SJCRH30 (cell line): ENCODE measurements at regions not wholly inside any gene's neighbourhood (a gene's known extent, or its start where the extent isn't known, plus 50 kb on each side); places are given as distances from the start of the nearest gene placed in this dataset.
A peak's percentile ranks its signal among the peaks of the same experiment; 100 is the strongest.

Experiments
- DNase-seq, 2 experiments: peaks; one replicate each; pipeline ENCODE4 v3.0.0-alpha.2; 2015 to 2020
- H3K27ac ChIP-seq: fragments of 250-450 bp; sonication (Bioruptor Pico); 2 replicates; pipeline ENCODE4 v1.5.1; 2020; ENCODE audit warnings: mild to moderate bottlenecking, moderate library complexity
- H3K27me3 ChIP-seq: fragments of 250-450 bp; sonication (Bioruptor Pico); 2 replicates; pipeline ENCODE4 v1.5.1; 2020; ENCODE audit warnings: mild to moderate bottlenecking, moderate library complexity
- H3K36me3 ChIP-seq: fragments of 250-450 bp; sonication (Bioruptor Pico); 2 replicates; pipeline ENCODE4 v1.5.1; 2020; ENCODE audit warnings: mild to moderate bottlenecking, moderate library complexity
- H3K4me1 ChIP-seq: fragments of 250-450 bp; sonication (Bioruptor Pico); 2 replicates; pipeline ENCODE4 v1.5.1; 2020; ENCODE audit warnings: mild to moderate bottlenecking, moderate library complexity
- H3K4me3 ChIP-seq: fragments of 250-450 bp; sonication (Bioruptor Pico); 2 replicates; pipeline ENCODE4 v1.5.1; 2020; ENCODE audit warnings: mild to moderate bottlenecking, moderate library complexity
- H3K9me3 ChIP-seq: fragments of 250-450 bp; sonication (Bioruptor Pico); replicated peaks from 2 replicates; pipeline ENCODE4 v1.5.1; 2020; ENCODE audit warnings: mild to moderate bottlenecking, moderate library complexity

DNA sequence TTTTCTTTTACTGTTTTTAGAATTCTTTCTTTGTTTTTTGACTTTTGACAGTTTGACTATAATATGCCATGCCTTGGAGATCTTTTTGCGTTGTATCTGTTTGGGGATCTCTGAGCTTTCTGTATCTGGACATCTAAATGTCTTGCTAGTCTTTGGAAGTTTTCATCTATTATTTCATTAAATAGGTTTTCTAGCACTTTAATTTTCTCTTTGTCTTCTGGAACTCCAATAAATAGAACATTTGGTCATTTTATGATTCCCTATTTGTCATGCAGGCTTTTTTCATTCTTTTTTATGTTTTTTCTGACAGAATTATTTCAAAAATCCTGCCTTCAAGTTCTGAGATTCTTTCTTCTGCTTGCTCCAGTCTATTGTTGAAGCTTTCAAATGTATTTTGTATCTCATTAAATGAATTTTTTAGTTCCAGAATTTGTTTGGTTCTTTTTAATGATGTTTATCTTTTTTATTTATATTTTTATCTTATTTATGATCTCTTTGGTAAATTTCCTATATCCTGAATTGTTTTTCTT, 201.4 kb downstream of the CHD9NB start:
- no peaks in the 10 kb centered on the region for H3K27me3 ChIP-seq
- H3K27ac ChIP-seq = no peak overlapping the region
- DNase-seq = no peak
- H3K4me3 ChIP-seq = no peak overlapping the region
- H3K4me1 ChIP-seq = no peaks in the 10 kb centered on the region
- no peaks in the 10 kb centered on the region for H3K36me3 ChIP-seq
- H3K9me3 ChIP-seq = no peaks in the 10 kb centered on the region

DNA sequence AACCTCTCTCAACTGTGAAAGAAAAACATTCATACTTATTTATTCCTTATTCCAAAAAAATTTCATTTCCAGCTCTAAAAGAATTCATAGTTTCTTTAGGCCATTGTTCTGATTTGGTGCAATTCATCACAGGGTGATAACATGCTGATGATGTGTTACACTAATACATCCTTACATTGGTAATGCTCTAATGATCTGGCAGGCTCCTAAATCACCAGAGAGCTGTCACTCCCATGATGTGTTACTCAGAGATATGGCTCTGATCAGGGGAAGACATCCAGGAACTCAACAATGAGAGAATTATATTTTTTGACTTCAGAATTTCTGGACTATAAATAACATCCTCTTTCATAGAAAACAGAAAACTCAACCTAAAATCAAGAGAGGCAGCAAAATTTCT, 209.3 kb downstream of the CHD9NB start:
- DNase-seq = no peak
- Histone ChIP-seq H3K9me3 (no peaks in the 10 kb centered on the region), H3K4me1 (no peaks in the 10 kb centered on the region), H3K4me3 (no peak overlapping the region), H3K27ac (no peak overlapping the region), H3K27me3 (no peaks in the 10 kb centered on the region), H3K36me3 (no peaks in the 10 kb centered on the region)

DNA sequence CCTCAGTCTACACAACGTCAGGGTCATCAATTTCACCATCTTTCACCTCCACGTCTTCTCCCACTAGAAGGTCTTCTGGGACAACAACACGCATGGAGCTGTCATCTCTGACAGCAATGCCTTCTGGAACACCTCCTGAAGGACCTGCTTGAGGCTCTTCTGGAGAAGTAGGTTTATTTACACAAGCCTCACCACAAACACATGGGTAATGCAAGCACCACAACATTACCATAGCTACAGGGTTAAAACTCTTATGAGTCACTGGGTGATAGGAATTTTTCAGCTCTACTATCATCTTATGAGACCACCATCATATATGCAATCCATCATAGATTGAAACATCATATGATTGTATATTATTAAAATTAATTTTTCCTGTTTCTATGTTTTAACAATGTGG, 215.4 kb downstream of the CHD9NB start:
- Histone ChIP-seq H3K4me3 (no peak overlapping the region), H3K36me3 (no peaks in the 10 kb centered on the region), H3K27ac (no peak overlapping the region), H3K9me3 (no peaks in the 10 kb centered on the region), H3K4me1 (no peaks in the 10 kb centered on the region), H3K27me3 (no peaks in the 10 kb centered on the region)
- peak in 1 of 2 experiments; percentile 7 for DNase-seq

DNA sequence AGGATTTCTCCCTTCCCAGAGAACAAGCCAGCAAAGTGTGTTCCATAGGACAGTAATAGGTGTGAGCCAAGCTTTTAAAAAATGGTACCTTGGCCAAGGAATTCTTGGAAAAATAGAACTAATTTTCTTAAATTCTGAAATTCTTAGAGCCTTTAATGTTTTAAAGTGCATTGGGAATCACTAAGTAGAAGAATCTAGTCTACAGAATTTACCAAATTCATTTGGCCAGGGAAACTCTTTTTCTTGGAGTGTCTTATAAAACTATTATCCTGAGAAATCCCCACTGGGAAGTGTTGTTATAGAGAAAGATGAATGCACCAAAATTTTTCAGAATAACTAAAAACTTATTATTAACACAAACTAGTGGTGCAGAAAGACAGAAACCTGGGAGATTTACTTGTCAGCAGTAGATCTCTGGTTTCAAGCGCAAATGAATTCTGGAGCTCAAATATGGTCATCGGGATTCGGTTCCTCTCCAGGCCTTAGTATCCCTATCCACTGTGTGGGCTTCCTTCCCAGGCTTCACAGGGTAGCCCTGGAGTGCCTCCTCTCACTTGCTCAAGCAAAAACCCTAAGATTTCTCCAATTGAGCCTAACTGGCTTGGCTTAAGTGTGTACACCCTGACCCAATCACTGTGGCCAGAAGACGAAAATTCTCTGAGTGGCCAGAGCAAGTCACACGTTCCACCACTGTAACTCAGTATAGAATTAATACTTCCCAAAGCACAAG, 217.8 kb downstream of the CHD9NB start:
- no peak overlapping the region for H3K4me3 ChIP-seq
- H3K9me3 ChIP-seq = no peaks in the 10 kb centered on the region
- H3K4me1 ChIP-seq = no peaks in the 10 kb centered on the region
- no peak for DNase-seq
- no peaks in the 10 kb centered on the region for H3K27me3 ChIP-seq
- H3K27ac ChIP-seq = no peak overlapping the region
- no peaks in the 10 kb centered on the region for H3K36me3 ChIP-seq

DNA sequence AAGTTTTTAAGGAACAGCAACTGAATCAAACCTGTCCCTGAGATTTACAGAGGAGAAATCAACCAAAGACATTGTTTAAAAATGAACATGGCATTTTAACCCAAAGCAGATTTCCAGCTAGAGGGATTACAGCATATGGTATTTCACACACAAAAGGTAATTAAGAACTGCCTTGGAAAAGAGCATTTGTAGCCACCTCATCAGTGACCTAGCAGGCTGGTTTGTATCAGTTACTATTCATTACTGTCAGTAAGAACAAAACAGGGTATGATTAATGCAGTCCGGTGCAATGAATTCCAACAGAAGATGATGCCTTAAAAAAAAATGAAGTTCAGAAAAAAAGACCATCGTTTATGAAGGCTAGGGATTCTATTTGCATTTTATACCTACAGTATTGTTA, 219.9 kb downstream of the CHD9NB start:
- H3K27ac ChIP-seq = no peak overlapping the region
- DNase-seq = no peak
- no peak overlapping the region for H3K4me3 ChIP-seq
- no peaks in the 10 kb centered on the region for H3K9me3 ChIP-seq
- no peaks in the 10 kb centered on the region for H3K36me3 ChIP-seq
- H3K4me1 ChIP-seq = no peaks in the 10 kb centered on the region
- no peaks in the 10 kb centered on the region for H3K27me3 ChIP-seq

DNA sequence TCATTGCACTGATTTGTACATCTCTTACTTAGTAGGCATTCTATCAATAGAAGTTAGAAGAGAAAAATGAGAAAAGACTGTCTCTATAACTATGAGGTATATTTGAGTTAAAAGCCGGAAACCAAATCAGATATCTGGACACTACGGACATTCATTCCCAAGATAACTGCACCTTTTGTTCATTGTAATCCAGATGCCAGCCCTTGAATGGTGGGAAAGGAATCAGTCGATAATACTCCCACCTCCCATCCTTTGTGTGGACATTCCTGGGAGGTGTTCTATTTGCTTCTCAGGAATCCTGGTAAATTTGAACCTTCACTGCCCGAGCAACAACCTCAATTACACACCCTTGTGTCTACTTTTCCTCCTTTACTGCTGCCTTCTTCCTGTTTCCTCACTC, 225.2 kb downstream of the CHD9NB start:
- H3K27ac ChIP-seq = no peak overlapping the region
- H3K27me3 ChIP-seq = no peaks in the 10 kb centered on the region
- H3K9me3 ChIP-seq = no peaks in the 10 kb centered on the region
- peaks cover 5% of the 10 kb centered on the region; the same call in 1 of the 2 replicates for H3K4me1 ChIP-seq
- no peaks in the 10 kb centered on the region for H3K36me3 ChIP-seq
- H3K4me3 ChIP-seq = no peak overlapping the region
- DNase-seq = no peak

DNA sequence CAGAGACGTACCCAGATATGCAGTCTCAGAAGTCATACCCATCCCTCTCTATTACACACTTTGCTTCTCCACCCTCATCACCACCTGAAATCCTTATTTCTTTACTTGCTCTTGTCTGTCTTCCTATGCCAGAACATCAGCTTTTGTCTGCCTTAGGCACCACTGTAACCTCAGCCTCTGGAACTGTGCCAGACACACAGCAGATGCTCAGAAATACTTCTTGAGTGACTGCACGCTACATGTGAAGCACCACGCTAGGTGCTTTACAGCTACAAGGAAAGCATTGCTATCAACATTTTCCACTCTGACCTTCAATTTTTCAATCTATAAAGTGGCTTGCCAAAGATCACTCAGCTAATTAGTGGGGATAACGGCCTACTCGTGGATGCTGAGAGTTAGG, 226.8 kb downstream of the CHD9NB start:
- Histone ChIP-seq H3K36me3 (no peaks in the 10 kb centered on the region), H3K27me3 (no peaks in the 10 kb centered on the region), H3K9me3 (no peaks in the 10 kb centered on the region), H3K27ac (no peak overlapping the region), H3K4me3 (no peak overlapping the region), H3K4me1 (peaks cover 5% of the 10 kb centered on the region; the same call in 1 of the 2 replicates)
- peak; percentile 53 to 60 for DNase-seq

DNA sequence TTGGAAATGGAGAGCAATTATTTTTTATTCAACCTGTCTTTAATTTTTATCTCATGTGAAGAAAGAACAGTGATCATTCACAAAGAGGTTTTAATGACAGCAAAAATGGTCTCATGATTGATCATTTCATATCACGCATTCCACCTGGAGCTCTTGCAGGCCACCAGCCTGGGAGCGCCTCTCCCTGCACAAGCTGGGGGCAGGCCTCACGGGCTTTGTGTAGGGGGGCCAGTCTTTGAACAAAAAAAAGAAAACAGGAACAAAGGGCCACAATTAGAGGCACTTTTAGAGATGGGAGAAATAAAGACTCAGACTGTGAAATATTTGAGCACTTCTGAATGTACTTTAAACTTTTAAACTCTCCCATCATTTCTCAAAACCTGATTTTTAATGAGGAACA, 232.9 kb downstream of the CHD9NB start:
- H3K27me3 ChIP-seq = no peaks in the 10 kb centered on the region
- H3K36me3 ChIP-seq = no peaks in the 10 kb centered on the region
- DNase-seq = no peak
- H3K9me3 ChIP-seq = no peaks in the 10 kb centered on the region
- H3K27ac ChIP-seq = no peak overlapping the region
- no peaks in the 10 kb centered on the region for H3K4me1 ChIP-seq
- no peak overlapping the region for H3K4me3 ChIP-seq

DNA sequence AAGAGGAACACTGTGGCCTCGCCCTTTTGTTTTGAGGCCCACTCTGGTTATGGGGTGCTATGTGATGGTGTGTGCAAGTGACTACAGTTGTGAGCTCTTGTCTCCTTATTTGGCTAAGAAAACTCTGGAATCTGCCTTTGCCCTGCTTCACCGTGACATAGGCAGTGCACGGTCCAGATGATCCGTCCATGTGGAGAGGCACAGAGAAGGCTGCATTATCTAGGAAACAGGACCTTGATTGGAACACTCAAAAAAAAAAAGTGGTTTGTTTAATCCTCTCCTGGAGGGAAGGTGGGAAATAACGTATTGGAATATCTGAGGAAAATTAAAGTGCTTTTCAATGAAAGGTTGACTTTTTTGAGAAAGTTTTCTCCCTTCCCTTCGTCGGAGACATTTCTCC, 233.3 kb downstream of the CHD9NB start:
- no peaks in the 10 kb centered on the region for H3K27me3 ChIP-seq
- H3K27ac ChIP-seq = no peak overlapping the region
- no peak overlapping the region for H3K4me3 ChIP-seq
- H3K4me1 ChIP-seq = no peaks in the 10 kb centered on the region
- no peaks in the 10 kb centered on the region for H3K9me3 ChIP-seq
- H3K36me3 ChIP-seq = no peaks in the 10 kb centered on the region
- no peak for DNase-seq

DNA sequence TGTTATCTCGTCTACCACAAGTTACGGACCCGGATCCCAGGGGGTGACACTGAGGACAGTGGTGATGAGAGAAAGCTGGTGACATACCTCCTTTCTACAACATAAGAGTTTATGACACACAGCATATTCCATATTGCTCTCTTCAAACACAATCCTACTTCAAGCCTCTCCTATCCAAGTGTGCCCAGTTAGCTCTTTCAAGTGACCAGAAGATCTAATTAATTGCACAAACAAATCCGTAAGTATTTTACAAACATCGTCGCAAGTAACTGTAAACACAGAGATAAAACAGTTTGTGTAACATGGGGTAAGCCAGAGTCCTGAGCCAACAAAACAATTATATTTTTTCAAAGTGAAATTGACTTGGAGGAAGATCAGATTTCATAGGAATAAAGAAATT, 235.0 kb downstream of the CHD9NB start:
- no peak for DNase-seq
- Histone ChIP-seq H3K27me3 (no peaks in the 10 kb centered on the region), H3K36me3 (no peaks in the 10 kb centered on the region), H3K9me3 (no peaks in the 10 kb centered on the region), H3K4me3 (no peak overlapping the region), H3K4me1 (no peaks in the 10 kb centered on the region; the same call in 1 of the 2 replicates), H3K27ac (no peak overlapping the region)

DNA sequence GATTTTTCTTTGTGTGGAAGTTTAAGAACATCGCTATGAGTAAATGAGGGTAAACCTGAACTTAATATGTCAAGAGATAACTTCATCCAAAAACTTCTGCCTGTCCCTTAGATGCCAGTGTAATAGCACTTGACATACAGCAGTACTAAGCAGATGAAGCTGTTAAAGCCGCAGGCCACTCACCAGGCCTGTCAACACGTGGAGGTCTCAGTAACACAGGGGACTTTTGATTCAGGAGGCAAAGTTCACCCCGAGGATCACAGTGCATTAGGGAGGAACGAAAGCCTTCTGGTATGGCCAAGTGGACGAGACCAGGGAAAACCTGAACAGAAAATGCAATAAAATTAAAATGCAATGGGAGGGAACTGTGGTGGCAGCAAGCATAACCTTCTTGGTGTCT, 235.7 kb downstream of the CHD9NB start:
- no peak for DNase-seq
- Histone ChIP-seq H3K4me1 (no peaks in the 10 kb centered on the region; the same call in 1 of the 2 replicates), H3K36me3 (no peaks in the 10 kb centered on the region), H3K4me3 (no peak overlapping the region), H3K27ac (no peak overlapping the region), H3K9me3 (0 out of 2 replicates have a peak, but pooled peaks cover 2% of the 10 kb centered on the region), H3K27me3 (no peaks in the 10 kb centered on the region)

DNA sequence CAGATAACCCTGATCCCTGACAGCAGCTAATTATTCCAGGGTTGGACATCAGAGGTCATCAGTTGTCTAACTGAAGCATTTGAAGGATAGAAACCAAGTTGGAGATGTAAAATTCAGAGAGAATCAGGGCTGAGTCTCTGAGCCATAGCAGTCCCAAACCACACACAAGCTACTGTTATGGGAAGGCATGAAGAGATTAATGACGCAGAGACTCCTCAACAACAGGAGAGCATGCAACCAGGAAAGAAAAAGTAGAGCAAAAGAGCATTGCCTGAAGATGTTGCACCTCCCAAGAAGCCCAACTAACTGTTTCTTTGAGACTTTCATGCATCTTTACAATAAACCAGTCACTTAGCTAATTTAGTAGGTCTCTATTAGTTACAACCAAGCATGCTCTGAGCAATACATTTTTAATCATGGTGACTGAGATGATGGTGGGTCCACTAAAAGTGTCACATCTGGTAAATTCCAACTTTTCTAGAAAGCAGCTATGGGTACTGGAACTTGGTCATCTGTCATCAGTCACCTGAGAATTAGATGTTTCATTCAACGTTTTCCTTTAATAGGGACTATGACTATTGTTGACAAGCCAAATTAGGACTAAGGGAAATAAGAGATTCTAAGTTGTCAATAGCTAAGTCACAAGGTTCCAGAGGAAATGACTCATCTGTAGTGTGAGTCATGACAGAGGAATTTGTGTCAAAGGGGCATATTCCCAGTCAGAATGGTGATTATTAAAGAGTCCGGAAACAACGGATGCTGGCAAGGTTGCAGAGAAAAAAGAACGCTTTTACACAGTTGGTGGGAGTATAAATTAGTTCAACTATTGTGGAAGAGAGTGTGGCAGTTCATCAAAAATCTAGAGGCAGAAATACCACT, 239.8 kb downstream of the CHD9NB start:
- Histone ChIP-seq H3K27me3 (no peaks in the 10 kb centered on the region), H3K36me3 (no peaks in the 10 kb centered on the region), H3K4me3 (no peak overlapping the region), H3K4me1 (no peaks in the 10 kb centered on the region; the same call in 1 of the 2 replicates), H3K9me3 (0 out of 2 replicates have a peak, but pooled peaks cover 2% of the 10 kb centered on the region), H3K27ac (no peak overlapping the region)
- peak in 1 of 2 experiments; percentile 29 for DNase-seq

DNA sequence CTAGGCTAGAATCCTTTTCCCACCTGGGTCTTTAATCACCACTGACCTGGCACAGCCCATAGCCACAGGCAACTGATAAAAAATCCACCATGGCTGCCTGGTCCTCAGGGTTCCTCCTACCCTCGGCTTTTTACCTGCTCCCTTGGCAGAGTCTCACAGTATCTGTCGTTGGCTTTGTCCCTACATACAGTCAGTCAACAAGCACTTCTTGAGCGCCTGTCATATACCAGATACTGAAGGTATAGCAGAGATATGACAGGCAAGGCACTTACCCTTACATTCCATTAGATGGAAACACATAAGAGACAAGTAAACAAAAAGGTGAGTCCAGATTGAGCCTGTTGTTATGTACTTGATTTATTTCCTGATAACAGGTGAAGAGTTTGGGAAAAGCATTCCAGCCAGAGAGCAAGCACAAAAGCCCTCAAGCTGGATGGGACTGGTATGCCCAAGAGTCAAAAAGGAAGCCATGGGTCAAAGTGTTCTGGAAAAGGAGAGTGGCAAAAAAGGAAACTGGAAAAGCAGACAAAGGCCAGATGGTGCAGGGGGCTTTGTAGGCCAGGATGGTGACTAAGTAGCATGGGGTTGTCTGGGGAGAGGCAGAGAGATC, 247.0 kb downstream of the CHD9NB start:
- no peak overlapping the region for H3K4me3 ChIP-seq

DNA sequence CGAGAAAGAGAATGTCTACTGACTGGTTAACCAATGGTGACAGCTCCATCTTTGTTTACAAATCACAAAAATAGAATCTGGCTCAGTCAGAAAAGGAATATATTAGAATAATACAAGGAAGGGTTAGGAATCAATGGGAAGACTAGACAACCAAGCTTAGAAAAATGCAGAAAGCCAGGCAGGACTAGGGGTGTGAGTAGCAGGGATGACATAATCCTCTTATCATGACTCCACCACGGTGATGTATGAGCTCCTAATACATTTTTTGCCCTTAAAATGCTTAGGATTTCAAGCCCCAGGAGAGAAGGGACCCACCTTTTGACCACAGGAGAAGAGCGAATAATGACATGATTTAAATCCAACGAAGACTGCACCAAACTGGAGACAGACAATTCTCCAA, 252.3 kb downstream of the CHD9NB start:
- Histone ChIP-seq H3K4me3 (no peak overlapping the region), H3K4me1 (no peaks in the 10 kb centered on the region), H3K36me3 (no peaks in the 10 kb centered on the region), H3K9me3 (no peaks in the 10 kb centered on the region), H3K27me3 (0 out of 2 replicates have a peak, but pooled peaks cover 5% of the 10 kb centered on the region), H3K27ac (no peak overlapping the region)
- DNase-seq = no peak

More for the DNA sequence above, 247.0 kb downstream of the CHD9NB start:
- Histone ChIP-seq H3K36me3 (no peaks in the 10 kb centered on the region), H3K4me1 (no peaks in the 10 kb centered on the region), H3K9me3 (no peaks in the 10 kb centered on the region), H3K27ac (no peak overlapping the region), H3K27me3 (no peaks in the 10 kb centered on the region)
- no peak for DNase-seq

DNA sequence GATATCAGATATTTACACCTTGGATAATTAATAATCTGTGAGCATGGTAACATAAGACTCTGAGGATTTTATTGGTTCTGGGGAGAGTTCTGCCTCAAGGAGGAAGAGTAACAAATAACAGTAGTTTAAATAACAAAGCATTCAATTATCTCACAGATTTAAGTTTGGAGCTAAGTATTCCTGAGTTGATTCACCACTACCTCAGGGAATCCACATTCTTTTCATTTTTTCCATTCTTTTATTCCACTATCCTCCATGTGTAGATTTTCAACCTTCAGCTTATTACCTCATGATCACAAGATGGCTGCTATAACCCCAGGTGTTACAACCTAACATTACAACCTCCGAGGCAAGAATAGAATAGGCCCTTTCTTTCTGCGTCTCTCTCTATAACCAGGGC, 252.2 kb upstream of the TOX3 start:
- Histone ChIP-seq H3K4me3 (no peak overlapping the region), H3K9me3 (no peaks in the 10 kb centered on the region)
- no peak for DNase-seq

More for the DNA sequence above, 252.2 kb upstream of the TOX3 start:
- no peaks in the 10 kb centered on the region for H3K36me3 ChIP-seq
- H3K27ac ChIP-seq = no peak overlapping the region
- no peaks in the 10 kb centered on the region for H3K4me1 ChIP-seq
- 0 out of 2 replicates have a peak, but pooled peaks cover 5% of the 10 kb centered on the region for H3K27me3 ChIP-seq
